K562 (cell line): ENCODE measurements at regions not wholly inside any gene's neighbourhood (a gene's known extent, or its start where the extent isn't known, plus 50 kb on each side); places are given as distances from the start of the nearest gene placed in this dataset.

ENCODE experiments used
- ATAC-seq: fragments of 200-7000 bp; cut with Tn5 transposase; 3 replicates; pipeline ENCODE4 v1.9.1; 2020; ENCODE audit warnings: moderate library complexity
- BruUV-seq: library from RNA; stranded (reverse); fragments of 400-500 nt; replicated peaks from 2 replicates; lab custom pipeline; 2021; lab: Mats Ljungman, UMichigan
- CTCF ChIA-PET: fragments of 300-600 bp; formaldehyde crosslinking; extraction: SDS; loops from one replicate; lab custom pipeline; 2021; ENCODE audit warnings: low intra/inter-chr PET ratio; lab: Yijun Ruan, JAX
- POLR2A ChIA-PET: fragments of 300-600, 350-650 bp; sonication (Branson Sonifier 250); formaldehyde crosslinking; extraction: SDS; loops from one replicate; lab custom pipeline; 2021; ENCODE audit warnings: antibody characterized with exemption, inconsistent platforms; lab: Yijun Ruan, JAX
- DNase-seq, 4 experiments: peaks; one replicate each; pipeline versions ENCODE4 v3.0.0 to v3.0.0-alpha.2; 2011 to 2018; ENCODE audit warnings: low spot score in 3 of 4, mixed read lengths in 3 of 4; ENCODE audit errors: extremely low read depth in 1 of 4
- FAIRE-seq: peaks from 2 replicates; lab custom pipeline; 2011; peaks lifted over from hg19 to GRCh38; lab: Jason Lieb, UNC
- H2AFZ ChIP-seq: 2 replicates; pipeline ENCODE4 v1.6.0; 2011; ENCODE audit warnings: low read depth, low read length, control low read depth, inconsistent platforms
- H3K27ac ChIP-seq: fragments of 200-600 bp; 3 replicates; pipeline ENCODE4 v1.8.0; 2011; ENCODE audit warnings: low read depth, mild to moderate bottlenecking, control low read depth, inconsistent platforms, low read length, moderate library complexity, mixed read lengths; ENCODE audit errors: extremely low read depth
- H3K27me3 ChIP-seq, 2 experiments: fragments of 300-600 bp in 1 of 2; 2 replicates in 1 of 2; 3 replicates in 1 of 2; pipeline versions ENCODE4 v1.6.0 to v1.8.0; 2011; ENCODE audit warnings: inconsistent platforms in 2 of 2, low read length in 2 of 2, mild to moderate bottlenecking in 1 of 2, mixed read lengths in 1 of 2, moderate library complexity in 1 of 2; ENCODE audit not compliant: control insufficient read depth in 2 of 2, insufficient read depth in 2 of 2
- H3K36me3 ChIP-seq: fragments of 300-600 bp; 3 replicates; pipeline ENCODE4 v1.8.0; 2011; ENCODE audit warnings: mild to moderate bottlenecking, low read length, inconsistent platforms; ENCODE audit not compliant: control insufficient read depth, insufficient read depth
- H3K4me1 ChIP-seq, 2 experiments: fragments of 200-600 bp in 1 of 2; replicated peaks in 1 of 2; 2 replicates in 1 of 2; 3 replicates in 1 of 2; pipeline versions ENCODE4 v1.5.1 to v1.8.0; 2011; ENCODE audit warnings: inconsistent platforms in 2 of 2, low read length in 2 of 2, mild to moderate bottlenecking in 1 of 2, mixed read lengths in 1 of 2, moderate library complexity in 1 of 2; ENCODE audit not compliant: control insufficient read depth in 2 of 2, insufficient read depth in 2 of 2
- H3K4me2 ChIP-seq: 2 replicates; pipeline ENCODE4 v1.6.1; 2011; ENCODE audit warnings: low read length, control low read depth, inconsistent platforms, mixed read lengths; ENCODE audit not compliant: insufficient read depth
- H3K4me3 ChIP-seq: fragments of 200-600 bp; sonication (generic), shearing (Covaris generic); 2 replicates; pipeline ENCODE4 v1.5.1; 2016; ENCODE audit warnings: control low read depth, inconsistent platforms
- H3K79me2 ChIP-seq: fragments of 200-600 bp; 3 replicates; pipeline ENCODE4 v1.8.0; 2011; ENCODE audit warnings: low read length, inconsistent platforms; ENCODE audit not compliant: control insufficient read depth, insufficient read depth
- H3K9ac ChIP-seq, 2 experiments: 2 replicates each; pipeline versions ENCODE4 v1.6.0 to v1.6.1; 2011; ENCODE audit warnings: low read depth in 2 of 2, low read length in 2 of 2, control low read depth in 1 of 2, inconsistent platforms in 1 of 2, mild to moderate bottlenecking in 1 of 2, mixed read lengths in 1 of 2; ENCODE audit not compliant: insufficient read depth in 1 of 2
- H3K9me1 ChIP-seq: one replicate; pipeline ENCODE4 v1.6.0; 2011; ENCODE audit warnings: inconsistent platforms, mild to moderate bottlenecking, low read length, moderate library complexity; ENCODE audit not compliant: control insufficient read depth, insufficient read depth
- H3K9me3 ChIP-seq: replicated peaks from 2 replicates; pipeline ENCODE4 v1.5.1; 2011; ENCODE audit warnings: low read depth, low read length, inconsistent platforms; ENCODE audit not compliant: control insufficient read depth, insufficient read depth
- H4K20me1 ChIP-seq: replicated peaks from 2 replicates; pipeline ENCODE4 v1.6.1; 2011; ENCODE audit warnings: low read length, inconsistent platforms, mixed read lengths; ENCODE audit not compliant: control insufficient read depth, insufficient read depth
- CREB3L1 ChIP-seq: fragments of 450-650 bp; IDR thresholded peaks from 2 replicates; pipeline ENCODE4 v1.6.1; 2014; ENCODE audit warnings: low read depth, mild to moderate bottlenecking, moderate library complexity, borderline replicate concordance
- CTBP1 ChIP-seq: fragments of 450-650 bp; IDR thresholded peaks from 2 replicates; pipeline ENCODE4 v1.6.1; 2016; ENCODE audit warnings: borderline replicate concordance
- GTF3C2 ChIP-seq: IDR thresholded peaks from 3 replicates; pipeline ENCODE4 v1.6.1; 2011; ENCODE audit warnings: borderline replicate concordance, mild to moderate bottlenecking, moderate library complexity; ENCODE audit not compliant: insufficient read length; ENCODE audit errors: extremely low read depth
- HLTF ChIP-seq: fragments of 450-650 bp; IDR thresholded peaks from 2 replicates; pipeline ENCODE4 v1.6.1; 2016
- KAT8 ChIP-seq: fragments of 450-650 bp; IDR thresholded peaks from 2 replicates; pipeline ENCODE4 v1.6.1; 2016; ENCODE audit warnings: low read depth, mild to moderate bottlenecking
- LARP7 ChIP-seq: fragments of 450-650 bp; IDR thresholded peaks from 2 replicates; pipeline ENCODE4 v1.6.1; 2016
- NEUROD1 ChIP-seq: fragments of 150-350 bp; IDR thresholded peaks from 2 replicates; pipeline ENCODE4 v1.6.1; 2014; ENCODE audit warnings: borderline replicate concordance, low read length, low read depth; ENCODE audit not compliant: partially characterized antibody
- NKRF ChIP-seq: fragments of 450-650 bp; IDR thresholded peaks from 2 replicates; pipeline ENCODE4 v1.6.1; 2016; ENCODE audit warnings: borderline replicate concordance
- POLR2H ChIP-seq: IDR thresholded peaks from 2 replicates; pipeline ENCODE4 v1.6.1; 2016; ENCODE audit warnings: missing genetic modification characterization, low read depth, mild to moderate bottlenecking, control low read depth, missing compliant biosample characterization, moderate library complexity
- SP1 ChIP-seq: sonication (generic); formaldehyde crosslinking; IDR thresholded peaks from 2 replicates; pipeline ENCODE4 v1.8.1; 2022; ENCODE audit warnings: mild to moderate bottlenecking, missing genetic modification reagents
- ZNF174 ChIP-seq: fragments of 250-450 bp; sonication (Bioruptor Pico); IDR thresholded peaks from 2 replicates; pipeline ENCODE4 v1.4.0; 2020; ENCODE audit warnings: mild to moderate bottlenecking
- ZNF507 ChIP-seq: conservative IDR thresholded peaks from 2 replicates; pipeline ENCODE4 v1.6.1; 2017; ENCODE audit warnings: missing genetic modification characterization, missing compliant biosample characterization
- ZNF830 ChIP-seq: fragments of 250-450 bp; sonication (Bioruptor Pico); IDR thresholded peaks from 2 replicates; pipeline ENCODE4 v1.5.0; 2021; ENCODE audit warnings: mild to moderate bottlenecking
- WGBS: fragments of 100-300 bp; shearing (Covaris generic); methylation state at CpG from one replicate; pipeline ENCODE4 v1.1.6; 2016; ENCODE audit warnings: low coverage, mixed read lengths; ENCODE audit not compliant: insufficient coverage; ENCODE audit errors: missing lambda C conversion rate; 5-methylcytosine and 5-hydroxymethylcytosine counted together
- in situ Hi-C: fragments of 300-500 bp; cut with MboI; formaldehyde crosslinking; loops from 4 replicates; pipeline ENCODE4 v1.15.0; 2018; ENCODE audit warnings: inconsistent platforms, mixed read lengths
- intact Hi-C: fragments of 100-400 bp; cut with micrococcal nuclease; formaldehyde crosslinking; loops from 2 replicates; pipeline ENCODE4 v1.14.2; 2022

GRCh38 chr4:81896936-81897335 lies 425.2 kb upstream of the RASGEF1B start:
- no TSS peak for BruUV-seq
- in situ Hi-C loops: no loop called here
- intact Hi-C loops: no loop called here
- ATAC-seq: no peak
- H3K9ac ChIP-seq: no peak overlapping the region
- no peak for DNase-seq
- H3K27me3 ChIP-seq: peaks cover 0 to 11% of the 10 kb centered on the region in 2 experiments; a peak in 2 of 5 replicates
- H3K79me2 ChIP-seq: no peaks in the 10 kb centered on the region
- H3K36me3 ChIP-seq: no peaks in the 10 kb centered on the region
- POLR2A ChIA-PET: no interaction called here
- H3K4me2 ChIP-seq: no peak overlapping the region
- FAIRE-seq: no peak
- no peaks in the 10 kb centered on the region for H3K9me3 ChIP-seq
- H2AFZ ChIP-seq: no peak overlapping the region
- 0% methylated on average over 6 of the region's 6 CpGs for WGBS
- TF ChIP-seq ZNF174 (CRISPR knock-in tag) (no peak), ZNF507 (tag) (no peak), GTF3C2 (no peak), CREB3L1 (no peak), ZNF830 (CRISPR knock-in tag) (no peak), NKRF (no peak), LARP7 (no peak), NEUROD1 (no peak), SP1 (CRISPR knock-in tag) (no peak), CTBP1 (no peak), KAT8 (no peak), POLR2H (tag) (no peak), HLTF (no peak)
- TF ChIP-seq, all 486 proteins: peak for 0
- Histone ChIP-seq H3K4me3 (no peak overlapping the region), H4K20me1 (no peaks in the 10 kb centered on the region), H3K9me1 (no peaks in the 10 kb centered on the region), H3K4me1 (no peaks in the 10 kb centered on the region), H3K27ac (no peak overlapping the region)
- CTCF ChIA-PET: no interaction called here
